Skin of body (tissue), 1 donor: ENCODE measurements at regions not wholly inside any gene's neighbourhood (a gene's known extent, or its start where the extent isn't known, plus 50 kb on each side); places are given as distances from the start of the nearest gene placed in this dataset.

Experiments
- DNase-seq: peaks from one replicate; lab custom pipeline; 2025; lab: John Stamatoyannopoulos, UW

DNA sequence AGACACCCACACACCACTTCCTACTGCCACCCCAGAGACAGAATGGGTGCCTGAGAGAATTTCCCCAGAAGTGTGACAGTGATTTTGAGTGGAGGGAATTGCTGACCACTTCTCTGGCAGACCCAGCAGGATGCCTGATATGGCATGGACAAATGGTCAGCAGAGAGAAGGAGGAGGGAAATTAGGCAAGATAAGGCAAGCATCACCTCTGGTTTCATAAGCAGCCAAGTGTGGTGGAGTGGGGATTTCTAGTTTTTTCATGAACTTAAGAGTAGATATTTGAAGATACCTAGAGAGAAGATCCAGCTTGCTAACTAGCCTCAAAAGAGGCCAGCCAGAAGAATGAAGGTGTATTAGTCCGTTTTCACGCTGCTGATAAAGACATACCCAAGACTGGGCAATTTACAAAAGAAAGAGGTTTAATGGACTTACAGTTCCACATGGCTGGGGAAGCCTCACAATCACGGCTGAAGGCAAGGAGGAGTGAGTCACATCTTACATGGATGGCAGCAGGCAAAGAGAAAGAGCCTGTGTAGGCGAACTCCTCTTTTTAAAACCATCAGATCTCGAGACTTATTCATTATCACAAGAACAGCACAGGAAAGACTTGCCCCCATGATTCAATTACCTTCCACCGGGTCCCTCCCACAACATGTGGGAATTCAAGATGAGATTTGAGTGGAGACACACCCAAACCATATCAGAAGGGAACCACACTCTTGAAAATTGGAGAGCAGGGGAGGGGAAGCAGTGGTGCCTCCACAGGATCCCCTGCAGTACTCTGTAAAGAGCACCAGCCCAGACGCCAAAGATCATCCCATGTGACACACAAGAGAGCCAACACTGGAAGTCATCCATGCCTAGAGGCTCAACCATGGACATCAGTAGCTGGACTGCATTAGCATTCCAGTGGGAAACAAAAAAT, 64.2 kb downstream of the RBM43 start:
- no peak for DNase-seq

- DNase-seq, result no peak
Observed at GRCh38 chr2:151193576-151193975, 68.1 kb downstream of the RBM43 start.

DNA sequence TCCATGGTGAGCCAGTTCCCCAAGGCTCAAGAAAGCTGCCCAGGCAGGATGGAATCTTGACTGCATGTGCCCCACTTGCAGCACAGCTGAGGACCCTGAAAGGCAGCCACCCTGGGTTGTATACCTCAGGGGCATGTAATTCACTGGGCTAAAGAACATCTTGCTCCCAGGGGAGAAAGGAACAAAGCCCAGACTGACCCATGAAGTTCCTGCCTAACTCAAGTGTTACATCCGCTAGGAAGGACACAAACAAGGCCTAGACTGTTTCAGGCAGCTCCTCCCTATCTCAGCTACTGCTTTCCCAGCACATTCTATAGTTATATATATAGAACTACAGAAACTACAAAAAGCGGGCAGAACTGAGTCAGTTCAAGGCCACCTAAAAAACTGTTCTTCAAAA, 69.0 kb downstream of the RBM43 start:
- DNase-seq, result no peak

DNA sequence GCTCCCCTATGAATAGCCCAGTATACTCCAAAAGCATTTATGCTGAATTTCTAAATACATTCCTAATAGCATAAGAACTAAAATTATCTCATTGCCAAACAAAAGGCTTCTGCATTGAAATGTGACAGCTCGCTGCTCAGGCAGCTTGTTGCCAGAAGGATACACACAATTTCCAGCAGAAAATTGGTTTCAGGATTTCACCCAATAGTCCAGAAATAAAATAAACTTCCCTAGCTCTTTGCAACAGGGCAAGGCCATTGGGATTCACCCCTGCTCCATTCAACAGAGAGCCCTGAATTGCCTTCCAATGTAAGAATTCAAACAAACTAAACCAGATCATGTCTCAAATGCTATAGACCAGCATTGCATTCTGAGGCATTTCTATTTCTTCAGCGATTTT, 70.7 kb downstream of the RBM43 start:
- DNase-seq, result peak; percentile 9

GRCh38 chr2:151189125-151189524, 72.5 kb downstream of the RBM43 start:
- no peak for DNase-seq

DNA sequence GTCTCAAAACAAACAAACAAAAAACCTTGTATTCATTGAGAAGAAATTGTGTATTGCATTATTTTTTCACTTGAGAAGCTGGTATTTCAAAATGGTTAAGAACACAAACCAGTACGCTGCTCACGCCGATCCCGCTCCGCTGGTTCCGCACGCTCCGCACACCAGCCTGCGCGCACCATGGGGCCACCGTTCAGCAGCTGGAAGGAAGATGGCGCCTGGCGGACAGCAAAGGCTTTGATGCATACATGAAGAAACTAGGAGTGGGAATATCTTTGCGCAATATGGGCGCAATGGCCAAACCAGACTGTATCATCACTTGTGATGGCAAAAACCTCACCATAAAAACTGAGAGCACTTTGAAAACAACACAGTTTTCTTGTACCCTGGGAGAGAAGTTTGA, 75.7 kb downstream of the RBM43 start:
- DNase-seq, result no peak

DNA sequence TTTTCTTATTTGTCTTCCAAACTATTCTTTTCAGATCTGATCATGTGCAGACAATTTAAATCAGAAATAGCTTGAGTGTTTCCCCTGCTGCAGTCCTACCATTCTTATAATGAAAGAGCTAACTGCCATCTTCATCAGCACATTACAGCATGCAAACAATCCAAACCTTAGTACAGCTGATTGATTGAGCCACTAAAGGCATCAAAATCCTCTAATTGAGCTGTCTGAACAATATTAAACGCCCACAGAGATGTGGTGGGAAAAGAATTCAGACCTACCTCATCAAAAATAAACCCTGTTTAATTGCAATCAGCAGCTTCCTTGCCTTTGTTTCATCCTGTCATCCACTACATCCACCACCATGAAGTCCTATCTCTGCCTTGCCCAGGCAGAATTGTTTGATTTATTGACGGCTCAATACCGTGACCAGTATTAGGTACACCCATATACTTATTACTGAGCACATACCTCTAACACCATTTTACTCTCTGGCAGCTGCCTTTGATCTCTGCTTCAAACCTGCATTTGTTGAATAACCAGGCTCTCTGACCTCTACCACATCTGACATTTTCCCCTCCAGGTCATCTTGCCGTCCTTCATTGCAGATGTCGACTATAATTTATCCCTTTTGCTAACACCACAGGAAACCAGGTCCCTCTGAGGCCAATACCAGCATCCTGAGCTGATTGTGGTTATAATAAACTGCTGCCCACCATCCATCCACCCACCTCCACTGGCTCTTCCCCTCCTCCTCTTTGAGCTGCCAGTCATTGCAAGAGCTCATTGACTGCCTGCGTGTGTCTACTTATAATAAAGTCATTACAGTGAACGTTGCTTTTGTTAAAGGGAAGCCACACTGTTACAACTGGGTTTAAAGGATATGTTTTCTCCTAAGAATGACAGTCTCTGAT, 78.5 kb downstream of the RBM43 start:
- no peak for DNase-seq

- no peak for DNase-seq
Observed at GRCh38 chr2:151182396-151182795, 79.3 kb downstream of the RBM43 start.

DNA sequence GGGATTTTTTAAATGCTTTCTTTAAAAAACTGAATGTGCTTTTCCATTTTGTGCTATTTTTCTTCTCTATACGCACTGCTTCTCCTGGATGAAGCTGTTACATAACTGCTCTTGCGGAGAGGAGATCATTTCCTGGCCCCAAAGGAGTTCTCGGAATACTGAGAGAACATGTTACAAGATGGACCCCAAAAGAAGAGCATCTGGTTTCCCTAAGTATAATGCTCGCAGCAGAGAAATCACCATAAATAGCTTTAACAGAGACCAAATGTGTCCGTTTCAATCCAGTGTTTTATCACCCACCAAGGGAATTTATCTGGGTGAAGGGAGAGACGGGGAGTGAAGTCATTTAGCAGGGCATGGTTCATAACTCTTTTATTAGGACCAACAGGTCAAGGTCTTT, 80.1 kb downstream of the RBM43 start:
- peak; percentile 64 for DNase-seq

GRCh38 chr2:151180123-151180522, 81.5 kb downstream of the RBM43 start:
- DNase-seq, result no peak

- no peak for DNase-seq
Observed at GRCh38 chr2:151178207-151178606, 83.5 kb downstream of the RBM43 start.

DNA sequence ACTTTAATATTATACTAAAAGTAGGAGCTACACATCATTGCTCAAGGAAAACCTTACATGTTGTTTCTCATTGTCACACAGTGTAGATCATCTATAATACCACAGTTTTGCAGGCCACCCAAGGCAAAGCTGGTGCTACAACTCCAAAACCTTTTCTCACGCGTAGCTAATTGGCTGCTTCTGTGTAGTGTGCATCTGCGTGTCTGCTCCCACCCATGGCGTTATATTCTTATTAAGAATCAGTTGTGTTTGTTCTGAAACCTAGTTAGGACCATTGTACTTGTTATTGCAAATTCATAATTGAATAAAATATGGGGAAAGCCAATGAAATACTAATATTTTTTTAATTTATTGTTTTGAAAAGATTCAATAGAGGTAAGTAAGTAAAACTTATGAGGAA, 83.9 kb downstream of the RBM43 start:
- no peak for DNase-seq

GRCh38 chr2:151176661-151177060, 85.0 kb downstream of the RBM43 start:
- DNase-seq, result no peak

- DNase-seq, result no peak
Observed at GRCh38 chr2:151175864-151176263, 85.8 kb downstream of the RBM43 start.

- DNase-seq, result no peak
Observed at GRCh38 chr2:151174127-151174526, 87.5 kb downstream of the RBM43 start.

DNA sequence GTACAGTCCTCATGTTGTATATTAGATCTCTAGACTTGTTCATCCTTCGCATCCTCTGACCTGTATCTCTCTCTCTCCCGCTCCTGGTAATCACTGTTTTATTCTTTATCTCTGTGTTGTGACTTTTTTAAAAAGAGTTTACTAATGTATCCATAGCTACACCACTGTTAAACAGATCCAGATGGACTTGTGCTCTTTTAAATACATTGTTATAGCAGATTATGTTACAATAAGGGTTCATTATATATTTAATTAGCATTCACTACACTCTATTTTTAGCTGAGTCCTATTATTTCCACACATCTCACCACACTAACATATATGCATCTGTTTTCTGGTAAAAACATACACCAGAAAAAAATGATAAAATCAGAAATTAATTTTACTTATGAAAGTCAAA, 90.5 kb downstream of the RBM43 start:
- peak; percentile 43 for DNase-seq

GRCh38 chr2:151166410-151166809, 95.3 kb downstream of the RBM43 start:
- DNase-seq, result no peak

DNA sequence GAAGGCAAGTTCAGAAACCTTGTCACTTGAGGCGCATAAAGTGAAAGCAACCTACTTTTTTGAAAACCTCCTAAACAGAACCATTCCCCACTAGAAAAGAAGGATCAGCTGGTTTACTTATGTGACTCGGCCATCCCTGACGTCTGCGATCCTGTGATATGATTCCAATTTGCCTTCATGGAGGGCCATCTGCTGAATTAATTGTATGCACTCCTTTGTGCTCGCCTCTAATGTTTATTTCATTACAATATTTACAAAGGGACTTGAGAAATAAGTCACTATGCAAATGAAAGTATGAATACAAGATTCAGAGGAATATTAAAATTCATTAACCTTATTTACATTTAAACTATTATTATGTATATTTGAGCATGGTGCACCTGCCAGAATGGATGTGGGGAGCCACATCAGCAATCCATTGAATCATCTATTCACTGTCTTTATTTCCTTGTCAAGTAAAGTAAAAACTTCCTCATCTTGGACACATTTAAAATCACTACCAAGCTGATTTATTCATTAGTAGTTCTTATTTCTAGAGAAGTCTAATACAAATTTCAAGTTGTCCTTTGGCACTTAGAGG, 96.5 kb downstream of the RBM43 start:
- DNase-seq, result peak; percentile 20

DNA sequence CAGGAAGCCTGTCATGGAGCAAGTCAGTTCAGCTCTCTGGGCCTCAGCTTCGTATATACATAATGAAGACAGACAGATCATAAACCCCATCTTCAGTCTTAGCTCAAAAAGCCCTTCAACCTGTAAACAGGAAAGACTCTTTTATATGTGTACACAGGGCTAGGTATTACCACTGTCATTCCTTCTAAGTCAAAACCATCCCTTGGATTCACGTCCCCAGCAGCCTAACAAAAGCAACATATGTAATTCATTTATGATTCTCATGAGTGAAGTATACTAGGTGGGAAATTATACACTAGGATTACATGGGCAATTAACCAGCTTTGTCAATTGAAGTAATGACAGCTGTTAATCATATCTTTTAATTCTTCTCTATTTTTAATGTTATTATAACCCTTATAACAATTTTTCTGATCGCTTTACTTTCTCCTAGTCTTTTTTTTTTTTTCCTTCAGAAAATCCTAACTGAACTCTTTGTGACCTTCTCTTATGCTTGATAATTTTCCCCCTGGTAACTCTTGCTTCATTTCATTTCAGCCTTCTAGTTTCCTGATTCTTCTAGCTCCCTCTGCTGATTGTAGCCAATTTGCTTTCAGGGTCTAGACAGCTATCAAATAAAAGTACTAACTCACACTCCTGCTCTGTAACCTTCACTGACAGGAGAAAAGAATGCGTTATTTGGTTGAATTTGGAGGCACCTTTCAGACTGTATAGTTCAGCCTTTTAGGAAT, 99.7 kb downstream of the RBM43 start:
- peak; percentile 61 for DNase-seq

DNA sequence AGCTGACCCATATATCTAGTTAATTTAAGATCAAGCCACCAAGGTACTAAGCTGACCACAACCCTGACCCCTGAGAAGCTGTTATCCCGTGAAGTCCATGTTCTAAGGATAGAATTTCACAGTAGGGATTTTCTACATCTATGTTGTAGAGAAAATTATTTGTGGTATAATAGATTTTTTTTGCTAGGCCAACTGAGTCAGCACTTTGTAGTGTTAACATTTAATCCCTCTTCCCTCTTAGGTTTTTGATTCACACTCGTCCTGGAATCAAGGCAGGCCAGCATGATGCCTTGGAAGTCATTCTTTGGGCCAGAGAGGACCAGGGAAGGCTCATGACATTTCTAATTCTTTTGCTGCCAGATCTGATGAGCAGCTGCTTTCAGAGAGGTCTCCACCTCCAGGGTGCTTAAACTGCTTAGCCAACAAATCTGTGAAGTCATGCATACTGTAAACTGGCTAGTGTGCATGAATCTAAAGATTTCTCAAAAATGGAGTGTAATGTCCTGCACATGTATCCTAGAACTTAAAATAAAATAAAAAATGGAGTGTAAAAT, 102.5 kb downstream of the RBM43 start:
- DNase-seq, result peak; percentile 13
